B cell (primary cell): ENCODE measurements at regions not wholly inside any gene's neighbourhood (a gene's known extent, or its start where the extent isn't known, plus 50 kb on each side); places are given as distances from the start of the nearest gene placed in this dataset.

Experiments
- ATAC-seq: fragments of 200-7000 bp; cut with Tn5 transposase; one replicate; pipeline ENCODE4 v1.10.0; 2021; ENCODE audit warnings: low read depth, mild to moderate bottlenecking, moderate number of reproducible peaks, moderate library complexity
- CTCF ChIA-PET: fragments of 350-600 bp; sonication (Branson Sonifier 250); formaldehyde crosslinking; loops from one replicate; lab custom pipeline; 2021; ENCODE audit warnings: antibody characterized with exemption, inconsistent platforms; lab: Charles Lee
- POLR2A ChIA-PET: fragments of 350-600 bp; sonication (Branson Sonifier 250); formaldehyde crosslinking; loops from one replicate; lab custom pipeline; 2021; ENCODE audit warnings: antibody characterized with exemption; lab: Charles Lee
- DNase-seq: peaks from one replicate; pipeline ENCODE4 v3.0.0; 2013
- H2AFZ ChIP-seq: 2 replicates; pipeline ENCODE4 v1.6.1; 2012; ENCODE audit warnings: mild to moderate bottlenecking, low read depth, low read length; ENCODE audit not compliant: insufficient read depth, poor library complexity, severe bottlenecking
- H3K27ac ChIP-seq, 2 donors: 1 replicate in 1 of 2; 2 replicates in 1 of 2; pipeline ENCODE4 v1.5.1; 2012 to 2013; ENCODE audit warnings: low read length in 2 of 2, mild to moderate bottlenecking in 2 of 2, moderate library complexity in 1 of 2
- H3K27me3 ChIP-seq, 4 experiments: fragments of 200-600 bp in 1 of 4; sonication (generic) in 1 of 4; replicated peaks in 1 of 4; 1 replicate in 2 of 4; 2 replicates in 2 of 4; pipeline versions ENCODE4 v1.6.1 to v1.7.0; 2013 to 2016; ENCODE audit warnings: low read length in 3 of 4, mild to moderate bottlenecking in 2 of 4, mixed read lengths in 1 of 4, moderate library complexity in 1 of 4; ENCODE audit not compliant: insufficient read depth in 4 of 4, control insufficient read depth in 3 of 4; ENCODE audit errors: control extremely low read depth in 1 of 4
- H3K36me3 ChIP-seq, 2 experiments: replicated peaks in 1 of 2; 1 replicate in 1 of 2; 2 replicates in 1 of 2; pipeline versions ENCODE4 v1.6.1 to v1.7.1; 2013; ENCODE audit warnings: low read length in 1 of 2; ENCODE audit not compliant: insufficient read depth in 2 of 2, control insufficient read depth in 1 of 2; ENCODE audit errors: control extremely low read depth in 1 of 2, extremely low read depth in 1 of 2
- H3K4me1 ChIP-seq, 2 donors: fragments of 200-600 bp in 1 of 2; sonication (generic) in 1 of 2; 1 replicate in 1 of 2; 2 replicates in 1 of 2; pipeline versions ENCODE4 v1.5.1 to v1.6.1; 2013 to 2017; ENCODE audit warnings: low read length in 2 of 2; ENCODE audit not compliant: control insufficient read depth in 2 of 2, insufficient read depth in 2 of 2
- H3K4me2 ChIP-seq: replicated peaks from 2 replicates; pipeline ENCODE3; 2012; ENCODE audit warnings: mild to moderate bottlenecking, low read depth, low read length; ENCODE audit not compliant: poor library complexity, severe bottlenecking
- H3K4me3 ChIP-seq, 5 experiments: fragments of 200-600 bp in 1 of 5; sonication (generic) in 1 of 5; 1 replicate in 3 of 5; 2 replicates in 2 of 5; pipeline versions ENCODE4 v1.5.1 to v1.7.0; 2011 to 2016; ENCODE audit warnings: low read length in 4 of 5, mild to moderate bottlenecking in 4 of 5, low read depth in 2 of 5, control low read depth in 1 of 5, moderate library complexity in 1 of 5; ENCODE audit not compliant: insufficient read depth in 1 of 5; ENCODE audit errors: control extremely low read depth in 1 of 5, extremely low read depth in 1 of 5
- H3K79me2 ChIP-seq: fragments of 200-600 bp; sonication (generic); one replicate; pipeline ENCODE4 v1.6.0; 2016; ENCODE audit warnings: low read length; ENCODE audit not compliant: control insufficient read depth, insufficient read depth
- H3K9ac ChIP-seq: fragments of 200-600 bp; sonication (generic); 2 replicates; pipeline ENCODE4 v1.6.1; 2017; ENCODE audit warnings: mild to moderate bottlenecking, low read length, moderate library complexity
- H3K9me3 ChIP-seq, 3 donors: one replicate each; pipeline versions ENCODE4 v1.6.1 to v1.7.1; 2013; ENCODE audit warnings: low read length in 2 of 3; ENCODE audit not compliant: control insufficient read depth in 2 of 3, insufficient read depth in 1 of 3; ENCODE audit errors: control extremely low read depth in 1 of 3
- H4K20me1 ChIP-seq: 2 replicates; pipeline ENCODE4 v1.6.0; 2012; ENCODE audit warnings: mild to moderate bottlenecking, low read length; ENCODE audit not compliant: insufficient read depth, control insufficient read depth, poor library complexity, severe bottlenecking
- H3K27ac Mint-ChIP-seq: one replicate; pipeline ENCODE4 v1.8.0; 2021; ENCODE audit warnings: mixed read lengths
- H3K27me3 Mint-ChIP-seq: one replicate; pipeline ENCODE4 v1.8.0; 2021; ENCODE audit warnings: mixed read lengths
- H3K4me1 Mint-ChIP-seq: one replicate; pipeline ENCODE4 v1.8.0; 2021; ENCODE audit warnings: mixed read lengths
- H3K4me3 Mint-ChIP-seq: one replicate; pipeline ENCODE4 v1.8.0; 2021; ENCODE audit warnings: mixed read lengths
- H3K9me3 Mint-ChIP-seq: one replicate; pipeline ENCODE4 v1.8.0; 2022; ENCODE audit warnings: mixed read lengths; ENCODE audit not compliant: insufficient read depth
- CTCF ChIP-seq: fragments of 200-600 bp; IDR thresholded peaks from one replicate; pipeline ENCODE4 v1.8.0; 2022; ENCODE audit warnings: antibody characterized with exemption, mild to moderate bottlenecking
- EZH2 ChIP-seq: IDR thresholded peaks from 2 replicates; pipeline ENCODE4 v1.6.1; 2012; ENCODE audit warnings: borderline replicate concordance, low read depth, mild to moderate bottlenecking, moderate library complexity, low read length; ENCODE audit not compliant: insufficient read depth, poor library complexity, severe bottlenecking
- WGBS: methylation state at CpG from one replicate; pipeline ENCODE4 v1.1.5; 2013; ENCODE audit warnings: missing lambda C conversion rate; ENCODE audit not compliant: insufficient coverage; 5-methylcytosine and 5-hydroxymethylcytosine counted together
- intact Hi-C: fragments of 100-400 bp; cut with micrococcal nuclease; formaldehyde crosslinking; loops from one replicate; pipeline ENCODE4 v1.10.0; 2022

GRCh38 chr7:53229202-53229601 lies 193.8 kb downstream of the POM121L12 start:
- H3K9me3 Mint-ChIP-seq: peaks cover 5% of the 10 kb centered on the region
- ATAC-seq (no peak), DNase-seq (no peak)
- ChIA-PET POLR2A (no interaction called here), CTCF (no interaction called here)
- H3K4me1 Mint-ChIP-seq: no peaks in the 10 kb centered on the region
- H3K36me3 ChIP-seq: no peaks in the 10 kb centered on the region
- no peaks in the 10 kb centered on the region for H4K20me1 ChIP-seq
- H3K4me2 ChIP-seq: no peak overlapping the region
- no CpG with 5 or more reads among the region's 4 CpGs for WGBS
- intact Hi-C loops: no loop called here
- TF ChIP-seq CTCF (no peak), EZH2 (no peak)
- H3K9ac ChIP-seq: no peak overlapping the region
- H3K9me3 ChIP-seq: peaks cover 0 to 3% (median 0%) of the 10 kb centered on the region in 3 donors
- H2AFZ ChIP-seq: no peak overlapping the region
- H3K4me3 ChIP-seq: no peak overlapping the region
- no peak overlapping the region for H3K27ac ChIP-seq
- no peaks in the 10 kb centered on the region for H3K79me2 ChIP-seq
- H3K4me3 Mint-ChIP-seq: no peak overlapping the region
- H3K4me1 ChIP-seq: no peaks in the 10 kb centered on the region
- no peaks in the 10 kb centered on the region for H3K27me3 Mint-ChIP-seq
- no peaks in the 10 kb centered on the region for H3K27me3 ChIP-seq
- H3K27ac Mint-ChIP-seq: no peak overlapping the region

- Histone ChIP-seq H3K27ac (no peak overlapping the region), H2AFZ (no peak overlapping the region), H3K9me3 (peaks cover 0 to 6% (median 0%) of the 10 kb centered on the region in 3 donors), H3K4me1 (no peaks in the 10 kb centered on the region), H3K27me3 (no peaks in the 10 kb centered on the region), H3K9ac (no peak overlapping the region), H3K4me2 (no peak overlapping the region), H3K4me3 (no peak overlapping the region), H3K79me2 (no peaks in the 10 kb centered on the region), H4K20me1 (no peaks in the 10 kb centered on the region), H3K36me3 (no peaks in the 10 kb centered on the region)
- no peak for ATAC-seq
- DNase-seq: no peak
- intact Hi-C loops: no loop called here
- WGBS: 67% methylated on average over 3 of the region's 4 CpGs
- peaks cover 8% of the 10 kb centered on the region for H3K9me3 Mint-ChIP-seq
- H3K4me1 Mint-ChIP-seq: no peaks in the 10 kb centered on the region
- H3K4me3 Mint-ChIP-seq: no peak overlapping the region
- ChIA-PET POLR2A (no interaction called here), CTCF (no interaction called here)
- TF ChIP-seq EZH2 (no peak), CTCF (no peak)
- no peak overlapping the region for H3K27ac Mint-ChIP-seq
- H3K27me3 Mint-ChIP-seq: no peaks in the 10 kb centered on the region
Measured at GRCh38 chr7:53237344-53237913, 202.0 kb downstream of the POM121L12 start.
